ENCODE measurements at regions not wholly inside any gene's neighbourhood (a gene's known extent, or its start where the extent isn't known, plus 50 kb on each side); places are given as distances from the start of the nearest gene placed in this dataset.
A peak's percentile ranks its signal among the peaks of the same experiment; 100 is the strongest.

DNA sequence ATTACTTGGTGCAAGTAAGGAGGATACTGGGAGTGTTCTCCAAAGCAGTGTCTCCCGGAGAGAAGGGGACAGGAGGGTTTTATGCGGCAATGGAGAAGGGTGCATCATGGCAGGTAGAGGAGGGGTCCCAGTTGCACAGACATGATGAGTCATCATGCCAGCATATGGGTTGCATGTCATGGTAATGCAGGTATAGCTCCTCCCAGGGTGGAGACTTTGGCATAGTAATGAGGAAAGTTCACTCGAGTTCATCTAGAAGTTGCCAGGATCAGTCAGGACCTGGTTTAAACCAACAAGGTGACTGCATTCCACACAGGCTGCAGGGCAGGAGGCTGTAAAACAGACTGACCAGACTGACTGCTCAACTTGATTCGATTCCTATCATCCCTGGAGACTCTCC is 355.7 kb upstream of the DUSP10 start:
- DNase-seq (ENCODE audit: extremely low read depth in 1 of 11, low read depth in 9 of 11, low spot score in 4 of 11): no peak

DNA sequence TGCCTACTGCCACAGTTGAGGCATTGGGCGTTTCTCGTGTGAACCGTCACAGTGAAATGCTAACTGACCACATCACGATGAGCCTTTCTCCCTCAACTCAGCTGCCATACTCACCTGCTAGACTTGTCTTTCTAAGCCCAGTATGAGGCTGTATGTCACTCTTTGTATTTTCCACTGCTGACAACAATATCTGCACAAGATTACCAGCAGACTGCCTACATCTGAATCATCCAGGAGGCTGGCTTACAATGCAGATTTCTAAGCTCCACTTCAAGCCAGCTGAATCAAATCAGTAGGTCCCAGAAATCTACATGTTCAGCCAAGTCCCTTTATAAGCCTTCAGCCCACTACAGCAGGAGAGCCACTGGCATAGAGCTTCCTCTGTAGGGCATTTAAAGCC is 355.0 kb upstream of the DUSP10 start:
- DNase-seq (ENCODE audit: extremely low read depth in 1 of 11, low read depth in 9 of 11, low spot score in 4 of 11): no peak

DNA sequence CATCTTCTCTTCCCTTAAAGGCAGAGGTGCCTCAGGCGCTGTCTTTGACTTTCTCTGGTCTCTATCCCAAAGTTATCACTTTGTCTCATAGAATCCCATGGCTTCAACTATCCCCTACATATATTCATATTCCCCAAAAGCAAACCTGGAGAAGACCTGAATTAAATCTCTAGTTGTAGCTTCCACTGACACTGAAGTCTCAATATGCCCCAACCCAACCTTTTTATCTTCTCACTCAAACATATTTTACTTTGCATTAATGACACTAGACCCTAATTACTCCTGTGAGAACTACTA is 354.5 kb upstream of the DUSP10 start:
- DNase-seq (ENCODE audit: extremely low read depth in 1 of 11, low read depth in 9 of 11, low spot score in 4 of 11): no peak

DNA sequence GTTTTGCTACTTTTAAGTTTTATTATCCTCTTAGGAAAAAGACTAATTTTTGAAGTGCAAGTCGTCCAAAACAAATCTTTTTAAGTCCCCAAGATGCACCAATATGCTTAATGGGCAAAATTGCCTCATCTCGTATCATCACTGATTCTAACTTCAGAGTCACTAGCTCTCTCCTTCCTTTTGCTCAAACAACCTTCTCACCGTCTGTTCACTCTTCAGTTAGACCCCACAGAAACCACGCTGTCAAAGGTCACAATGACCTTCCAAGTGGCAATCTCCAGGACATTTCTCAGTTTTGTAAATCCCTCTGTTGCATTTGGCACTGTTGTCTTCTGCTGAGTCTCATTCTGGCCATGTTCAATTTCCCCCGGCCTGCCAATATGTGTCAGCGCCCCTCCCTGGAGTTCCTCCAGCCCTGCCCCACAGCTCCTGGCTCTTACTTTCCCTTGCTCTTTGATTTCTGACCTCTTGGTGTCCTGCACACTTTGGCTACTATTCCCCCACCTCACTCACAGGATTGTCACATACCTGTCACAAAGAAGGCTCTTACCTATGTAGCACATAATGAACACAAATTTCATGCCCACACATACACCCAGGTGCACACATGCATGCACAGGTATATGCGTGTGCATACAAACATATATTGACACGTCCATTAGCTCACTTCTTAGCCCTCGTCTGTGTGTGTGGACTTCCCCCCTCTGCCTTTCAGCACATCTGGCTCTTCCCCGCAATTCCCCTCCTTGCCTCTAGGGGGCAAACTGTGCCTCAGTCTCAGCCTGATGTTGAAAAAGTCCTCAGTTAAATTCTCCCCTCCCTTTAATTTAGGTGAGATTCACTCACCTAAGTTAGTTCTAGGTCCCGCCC is 354.0 kb upstream of the DUSP10 start:
- DNase-seq (ENCODE audit: extremely low read depth in 1 of 11, low read depth in 9 of 11, low spot score in 4 of 11): no peak

DNA sequence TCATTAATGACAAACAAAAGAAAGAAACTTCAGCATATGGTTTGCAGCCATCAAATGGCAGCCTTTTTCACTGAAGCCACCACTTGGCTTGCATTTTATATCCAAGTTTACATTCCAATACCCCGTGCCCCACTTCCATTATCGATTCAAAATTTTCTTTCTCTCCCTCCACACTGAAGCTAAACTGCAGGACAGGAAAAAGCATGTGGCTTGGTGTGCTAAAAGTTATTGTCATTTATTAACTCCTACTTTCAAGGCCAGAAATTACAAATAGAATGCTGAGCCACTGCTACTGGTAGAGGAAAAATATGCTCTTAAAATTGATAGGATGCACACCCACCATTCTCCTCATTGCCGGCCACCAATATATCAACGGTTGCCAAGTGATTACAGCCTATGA is 351.6 kb upstream of the DUSP10 start:
- DNase-seq (ENCODE audit: extremely low read depth in 1 of 11, low read depth in 9 of 11, low spot score in 4 of 11): no peak

DNA sequence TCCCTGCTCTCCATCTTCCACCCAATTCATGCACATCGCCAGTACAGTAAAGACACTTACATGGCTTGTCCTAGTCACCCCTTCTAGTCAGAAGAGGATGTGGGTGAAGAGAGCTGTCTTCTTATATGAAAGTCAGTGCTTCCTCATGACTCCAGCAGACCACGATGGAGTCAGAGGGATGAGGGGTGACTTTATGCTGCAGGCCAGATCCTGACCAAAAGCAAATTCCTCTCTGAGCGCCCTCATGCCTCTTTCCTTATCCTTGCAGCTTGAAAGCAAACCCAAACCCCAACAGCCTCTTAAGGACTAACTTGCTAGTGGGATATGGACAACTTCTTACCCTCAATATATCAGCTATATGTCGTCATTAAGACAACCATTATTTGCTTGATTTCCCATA is 348.2 kb upstream of the DUSP10 start:
- no peak for DNase-seq (ENCODE audit: extremely low read depth in 1 of 11, low read depth in 9 of 11, low spot score in 4 of 11)

DNA sequence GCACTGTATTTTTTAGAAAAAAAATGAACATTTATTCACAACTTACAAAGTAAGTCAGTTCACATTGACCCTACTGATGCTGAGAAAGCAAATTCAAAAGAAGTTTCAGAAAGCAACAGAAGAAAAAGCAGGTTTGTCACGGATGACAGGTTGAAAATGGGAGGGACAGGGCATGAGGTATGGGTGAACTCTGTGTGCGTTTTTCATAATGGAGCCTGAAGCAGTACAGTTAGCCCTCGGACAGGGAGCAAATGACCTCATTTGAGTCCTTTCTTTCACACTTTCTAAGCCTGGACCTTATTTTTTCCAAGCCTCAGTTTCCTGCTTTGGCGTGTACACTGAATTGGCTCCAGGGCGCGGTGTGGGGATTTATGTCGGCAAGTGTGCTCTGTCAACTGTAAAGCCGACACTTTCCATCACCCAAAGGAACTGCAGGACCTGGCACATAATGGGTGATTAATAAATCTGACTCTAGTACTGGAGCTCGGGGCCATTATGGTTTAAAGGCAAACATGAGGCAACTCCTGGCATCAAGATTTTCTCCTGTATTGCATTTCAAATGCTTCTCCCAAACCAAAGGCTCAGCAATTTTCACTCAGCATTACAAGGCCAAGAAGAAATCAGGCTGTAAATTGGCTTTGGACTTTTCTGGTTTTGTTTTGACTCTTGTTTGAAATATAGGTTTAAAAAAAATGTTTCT is 345.5 kb upstream of the DUSP10 start:
- DNase-seq (ENCODE audit: extremely low read depth in 1 of 11, low read depth in 9 of 11, low spot score in 4 of 11): peak in 1 of 11 donors; percentile 27

DNA sequence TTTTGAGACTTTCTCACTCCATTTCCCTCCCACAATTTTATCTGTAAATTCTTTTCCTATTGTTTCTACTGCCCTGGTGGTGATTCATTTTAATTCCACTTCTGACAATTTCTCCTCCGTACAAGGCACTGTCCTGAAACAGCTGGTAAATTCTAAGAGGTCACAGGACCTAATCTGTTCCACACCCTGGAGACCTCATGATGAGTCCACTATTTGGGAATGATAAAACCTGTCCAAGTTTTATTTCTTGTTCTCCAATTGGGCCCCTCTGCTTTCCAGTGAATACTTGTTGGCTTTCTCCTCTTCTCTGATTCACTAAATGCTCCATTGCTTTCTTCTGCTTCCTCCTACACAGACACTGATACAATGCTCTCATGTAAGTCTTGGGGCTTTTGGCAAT is 343.1 kb upstream of the DUSP10 start:
- DNase-seq (ENCODE audit: extremely low read depth in 1 of 11, low read depth in 9 of 11, low spot score in 4 of 11): no peak

DNA sequence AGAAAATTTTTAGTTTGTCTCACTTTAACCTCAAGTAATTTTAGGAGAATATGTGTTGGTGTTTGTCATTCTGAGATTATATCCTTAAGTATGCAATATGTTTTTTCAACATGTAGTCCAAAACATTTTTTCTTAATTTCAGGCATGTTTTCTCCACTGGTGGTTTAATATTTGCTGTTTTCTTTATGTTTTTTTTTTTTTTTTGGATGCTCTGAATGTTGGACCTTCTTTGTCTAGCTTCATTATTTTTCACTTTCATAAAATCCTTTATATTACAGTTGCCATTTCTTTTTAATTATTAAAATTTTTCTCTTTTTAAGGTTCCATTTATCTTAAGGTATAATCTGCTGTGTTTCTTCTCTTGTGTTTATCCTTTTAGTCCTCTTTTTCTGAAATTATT is 342.2 kb upstream of the DUSP10 start:
- no peak for DNase-seq (ENCODE audit: extremely low read depth in 1 of 11, low read depth in 9 of 11, low spot score in 4 of 11)

DNA sequence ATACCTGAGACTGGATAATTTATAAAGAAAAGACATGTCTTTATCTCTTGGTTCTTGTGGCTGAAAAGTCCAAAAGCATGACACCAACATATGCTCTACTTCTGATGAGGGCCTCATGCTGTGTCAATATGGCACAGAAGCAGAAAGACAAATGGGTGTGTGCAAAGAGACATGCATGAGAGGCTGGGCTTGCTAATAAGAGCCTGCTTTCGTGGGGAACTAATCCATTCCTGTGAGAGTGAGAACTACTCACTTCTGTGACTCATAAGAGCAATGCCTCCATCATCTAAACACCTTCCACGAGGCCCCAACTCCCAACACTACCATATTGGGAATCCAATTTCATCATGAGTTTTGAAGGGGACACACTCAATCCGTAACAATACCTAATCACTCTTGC is 340.0 kb upstream of the DUSP10 start:
- no peak for DNase-seq (ENCODE audit: extremely low read depth in 1 of 11, low read depth in 9 of 11, low spot score in 4 of 11)

DNA sequence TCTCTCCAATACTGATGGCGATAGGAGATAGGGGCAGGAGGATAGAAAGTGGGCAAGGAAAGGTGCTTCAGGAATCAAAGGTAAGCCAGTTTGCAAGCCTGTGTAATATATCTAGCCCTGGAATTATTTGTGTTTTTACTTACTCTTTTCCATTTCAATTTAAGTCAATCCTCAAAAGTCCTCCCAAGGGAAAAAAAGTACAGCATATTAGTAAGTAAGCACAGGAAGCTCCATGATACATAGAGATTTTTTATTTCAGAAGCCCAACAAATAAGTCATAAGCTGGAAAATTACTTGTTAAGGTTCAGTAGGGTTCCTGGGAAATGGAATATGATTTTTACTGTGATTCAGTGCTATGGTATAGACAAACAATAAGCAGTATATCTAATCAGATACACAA is 337.7 kb upstream of the DUSP10 start:
- DNase-seq (ENCODE audit: extremely low read depth in 1 of 11, low read depth in 9 of 11, low spot score in 4 of 11): no peak

DNA sequence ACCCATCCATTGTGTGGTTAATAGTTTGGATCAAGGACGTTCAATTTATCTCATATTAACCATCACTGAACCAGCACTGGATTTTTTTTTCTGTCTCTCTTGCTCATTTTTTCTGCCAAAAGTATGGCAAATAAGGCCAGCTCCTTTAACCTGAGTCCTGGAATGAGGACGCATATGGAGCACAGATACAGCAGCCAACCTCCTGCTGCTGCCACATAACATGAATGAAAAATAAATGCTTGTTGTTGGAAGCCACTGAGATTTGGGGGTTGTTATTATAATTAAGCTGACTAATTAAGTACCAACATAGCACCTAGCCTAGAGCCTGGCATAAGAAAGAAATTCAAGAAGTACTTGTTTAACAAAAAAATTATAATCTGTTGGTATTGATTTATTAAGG is 335.3 kb upstream of the DUSP10 start:
- DNase-seq (ENCODE audit: extremely low read depth in 1 of 11, low read depth in 9 of 11, low spot score in 4 of 11): no peak

DNA sequence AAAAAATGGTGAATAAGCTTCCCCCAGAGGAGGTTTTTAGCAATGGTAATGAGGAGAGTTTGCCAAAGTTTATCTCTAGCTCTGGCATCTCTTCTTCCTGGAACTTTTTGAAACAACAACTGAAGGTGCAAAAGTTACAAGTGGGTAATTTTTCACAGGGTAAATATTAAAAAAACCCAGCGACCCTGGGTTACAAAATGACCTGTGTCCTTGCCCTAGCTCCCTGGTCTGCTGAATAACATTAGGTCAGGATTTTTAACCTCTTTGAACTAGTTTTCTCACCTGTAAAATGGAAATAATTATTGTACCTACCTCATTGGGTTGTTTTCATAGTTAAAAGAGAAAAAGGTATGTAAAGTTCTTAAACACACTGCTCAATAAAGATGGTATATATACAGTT is 332.4 kb upstream of the DUSP10 start:
- no peak for DNase-seq (ENCODE audit: extremely low read depth in 1 of 11, low read depth in 9 of 11, low spot score in 4 of 11)

DNA sequence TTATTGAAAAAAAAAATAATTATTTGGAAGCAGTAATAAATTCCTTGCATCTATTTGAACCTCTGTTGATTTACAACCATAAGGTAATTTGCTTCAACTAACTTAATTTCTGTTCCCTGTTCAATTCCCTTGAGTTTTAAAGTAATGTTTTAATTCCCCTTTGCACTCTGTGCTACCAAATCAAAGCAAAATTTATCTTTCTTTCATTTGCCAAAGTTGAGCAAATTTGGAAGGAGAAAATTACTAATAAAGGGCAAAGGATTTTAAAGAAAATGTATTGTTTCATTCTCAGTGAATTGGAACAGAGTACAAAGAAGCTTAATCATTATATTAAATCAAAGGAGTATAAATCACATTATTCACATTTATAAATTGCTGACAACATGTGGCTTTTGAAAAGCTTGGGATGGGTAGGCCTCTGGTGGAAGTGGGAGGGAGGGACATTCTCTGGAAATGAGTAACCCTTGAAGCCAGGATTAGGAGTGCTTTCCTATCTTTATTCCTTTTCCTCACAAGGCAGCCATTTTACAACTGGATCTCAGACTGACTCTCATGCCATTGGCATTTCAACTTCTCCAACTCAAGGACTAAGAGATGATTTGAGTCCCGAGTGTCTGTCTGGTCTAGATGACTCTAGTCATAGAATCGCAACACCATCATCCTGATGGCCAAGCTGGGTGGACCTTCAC is 331.6 kb upstream of the DUSP10 start:
- no peak for DNase-seq (ENCODE audit: extremely low read depth in 1 of 11, low read depth in 9 of 11, low spot score in 4 of 11)

DNA sequence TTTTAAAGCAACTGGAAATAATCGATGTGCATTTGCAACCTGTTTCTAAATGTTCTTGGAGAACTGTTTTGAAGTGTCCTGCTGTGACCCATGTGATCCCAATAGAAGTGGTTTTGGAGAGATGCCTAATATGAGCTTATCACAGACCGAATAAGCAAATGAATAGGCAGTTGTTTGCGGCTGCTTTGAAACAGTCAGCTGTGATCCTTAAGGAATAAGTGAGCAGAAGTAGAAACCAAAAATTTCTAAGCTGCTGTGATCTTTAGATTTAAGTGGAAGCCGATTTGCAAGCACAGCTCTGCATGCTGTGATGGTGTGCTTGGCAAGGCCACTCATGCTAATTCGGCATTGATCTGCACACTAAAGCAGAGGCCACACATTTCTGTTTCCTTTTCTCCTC is 329.5 kb upstream of the DUSP10 start:
- DNase-seq (ENCODE audit: extremely low read depth in 1 of 11, low read depth in 9 of 11, low spot score in 4 of 11): no peak

DNA sequence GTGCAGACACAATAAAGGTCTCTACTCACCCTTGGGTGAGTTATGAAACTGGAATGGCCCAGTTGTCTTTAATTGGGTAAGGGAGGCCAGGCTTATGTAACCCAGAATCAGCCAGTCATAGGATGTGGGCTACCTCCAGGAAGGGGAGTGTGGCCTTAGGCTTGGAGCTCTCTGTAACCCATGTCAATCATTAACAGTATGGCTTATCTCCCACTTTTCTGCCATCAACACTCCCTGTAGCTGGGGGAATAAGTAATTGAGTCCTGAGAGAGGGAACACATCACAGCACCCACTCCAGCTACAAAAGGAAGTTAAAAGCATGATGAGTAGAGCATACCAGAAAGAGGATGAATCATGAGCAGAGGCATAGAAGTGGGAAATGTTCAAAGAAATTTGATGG is 327.0 kb upstream of the DUSP10 start:
- no peak for DNase-seq (ENCODE audit: extremely low read depth in 1 of 11, low read depth in 9 of 11, low spot score in 4 of 11)

DNA sequence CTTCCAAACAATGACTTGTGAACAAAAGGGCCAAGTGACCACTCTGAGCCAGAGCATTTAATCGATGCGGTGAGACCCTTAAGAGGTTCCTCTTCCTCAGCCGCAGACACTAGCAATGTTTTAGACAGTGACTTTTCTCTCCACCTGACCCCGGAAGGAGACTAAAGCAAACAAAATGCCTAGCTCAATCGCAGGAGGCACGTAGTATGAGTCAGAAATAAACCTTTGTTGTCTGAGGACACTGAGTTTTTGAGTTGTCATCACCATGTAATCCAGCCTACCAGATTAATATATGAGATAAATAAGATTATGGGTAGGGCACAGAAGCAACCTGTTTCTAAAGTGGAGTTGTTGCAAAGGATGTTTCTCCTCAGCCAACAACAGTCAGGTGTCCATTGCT is 326.2 kb upstream of the DUSP10 start:
- no peak for DNase-seq (ENCODE audit: extremely low read depth in 1 of 11, low read depth in 9 of 11, low spot score in 4 of 11)

DNA sequence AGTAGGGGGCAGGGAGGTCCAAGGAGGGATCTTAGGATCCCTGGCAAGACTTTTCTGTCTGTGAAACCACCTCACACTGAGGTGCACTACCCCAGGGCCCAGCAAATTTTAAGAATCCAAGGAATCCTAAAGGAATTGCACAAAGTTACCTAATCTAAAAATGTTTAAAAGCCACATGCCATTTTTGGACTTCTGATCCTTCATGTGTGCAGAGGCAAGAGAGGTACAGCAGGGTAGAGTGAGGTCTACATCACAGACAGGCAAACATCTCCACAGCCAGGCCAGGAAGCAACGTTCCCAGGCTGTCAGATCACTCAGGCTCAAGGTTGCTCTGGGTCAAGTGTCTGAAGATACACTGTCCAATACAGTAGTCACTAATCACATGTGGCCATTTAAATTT is 324.6 kb upstream of the DUSP10 start:
- no peak for DNase-seq (ENCODE audit: extremely low read depth in 1 of 11, low read depth in 9 of 11, low spot score in 4 of 11)

DNA sequence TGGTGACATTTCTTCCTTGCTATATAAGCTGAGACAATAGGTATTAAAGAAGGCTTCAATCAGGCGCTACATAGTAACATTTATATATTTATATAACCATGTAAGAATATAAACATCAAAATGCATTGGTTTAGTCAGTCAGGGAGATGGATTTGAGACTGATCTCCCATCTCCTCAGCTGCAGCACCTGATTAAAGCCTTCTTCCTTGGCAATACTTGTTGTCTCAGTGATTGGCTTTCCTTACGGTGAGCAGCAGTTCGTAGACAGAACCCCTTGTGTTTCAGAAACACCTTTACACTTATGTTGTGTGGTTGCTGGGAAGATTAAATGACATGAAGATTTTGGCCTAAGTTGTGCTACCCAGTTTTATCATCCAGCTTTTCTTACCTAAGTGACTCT is 323.3 kb upstream of the DUSP10 start:
- no peak for DNase-seq (ENCODE audit: extremely low read depth in 1 of 11, low read depth in 9 of 11, low spot score in 4 of 11)

DNA sequence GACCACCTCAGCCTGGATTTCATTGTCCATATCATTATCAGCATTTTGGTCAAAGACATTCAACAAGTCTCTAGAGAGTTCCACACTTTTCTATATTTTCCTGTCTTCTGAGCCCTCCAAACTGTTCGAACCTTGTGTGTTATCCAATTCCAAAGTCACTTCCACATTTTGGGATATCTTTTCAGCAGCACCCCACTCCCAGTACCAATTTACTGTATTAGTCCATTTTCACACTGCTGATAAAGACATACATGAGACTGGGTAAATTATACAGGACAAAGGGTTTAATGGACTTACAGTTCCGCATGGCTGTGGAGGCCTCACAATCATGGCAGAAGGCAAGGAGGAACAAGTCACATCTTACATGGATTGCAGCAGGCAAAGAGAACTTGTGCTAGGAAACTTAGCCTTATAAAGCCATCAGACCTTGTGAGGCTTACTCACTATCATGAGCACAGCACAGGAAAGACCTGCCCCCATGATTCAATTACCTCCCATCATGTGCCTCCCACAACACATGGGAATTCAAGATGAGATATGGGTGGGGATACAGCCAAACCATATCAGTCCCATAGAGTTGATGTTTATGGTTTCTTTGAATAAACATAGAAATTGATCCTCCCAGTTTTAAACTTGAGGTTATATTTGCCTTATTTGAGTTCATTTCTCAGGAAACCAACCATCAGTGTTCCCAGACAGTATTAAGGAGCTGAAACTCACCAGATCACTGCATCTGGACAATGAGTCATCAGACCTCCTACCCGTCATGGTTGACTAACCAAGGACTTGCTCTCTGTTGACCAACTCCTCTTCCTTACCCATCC is 322.7 kb upstream of the DUSP10 start:
- no peak for DNase-seq (ENCODE audit: extremely low read depth in 1 of 11, low read depth in 9 of 11, low spot score in 4 of 11)
